NOMO-1 (cell line): ENCODE measurements at regions not wholly inside any gene's neighbourhood (a gene's known extent, or its start where the extent isn't known, plus 50 kb on each side); places are given as distances from the start of the nearest gene placed in this dataset.
A peak's percentile ranks its signal among the peaks of the same experiment; 100 is the strongest.

Experiments
- DNase-seq, 2 experiments: peaks; one replicate each; lab custom pipeline; 2025; ENCODE audit not compliant: unreplicated experiment in 2 of 2; lab: John Stamatoyannopoulos, UW

DNA sequence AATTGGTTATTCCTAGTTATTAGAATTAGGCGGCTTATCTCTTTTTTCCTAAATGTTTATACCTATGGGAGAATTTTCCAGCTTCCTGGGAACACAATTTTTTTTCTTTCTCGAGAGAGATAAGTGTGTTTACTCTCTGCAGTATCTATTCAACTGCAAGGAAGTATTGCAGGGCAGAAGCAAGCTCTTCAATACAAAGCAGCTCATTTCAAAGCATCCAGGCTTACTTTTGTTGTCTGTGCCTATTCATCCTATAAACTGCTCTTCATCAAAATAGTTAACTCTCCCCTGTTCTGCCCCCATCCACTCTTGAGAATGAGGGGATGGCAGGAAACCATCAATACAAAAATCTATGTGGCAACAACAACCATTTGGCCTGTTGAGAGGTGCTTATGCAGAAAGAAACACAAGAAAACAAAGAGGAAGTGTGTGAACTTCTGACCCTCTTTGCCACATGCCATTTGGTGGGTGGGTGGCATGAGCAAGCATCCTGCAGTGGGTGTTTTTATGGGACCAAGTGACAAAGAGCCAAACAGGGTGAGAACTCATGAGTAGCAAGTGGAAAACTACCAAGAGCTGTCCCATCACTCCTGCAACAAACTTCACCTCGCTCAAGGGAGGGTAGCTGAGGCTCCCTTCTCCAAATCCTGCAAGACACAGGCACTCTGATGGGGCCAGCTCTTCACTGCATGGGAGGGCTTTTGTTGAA is 50.6 kb upstream of the MRPS6 start:
- DNase-seq, result peak; percentile 83 to 91

DNA sequence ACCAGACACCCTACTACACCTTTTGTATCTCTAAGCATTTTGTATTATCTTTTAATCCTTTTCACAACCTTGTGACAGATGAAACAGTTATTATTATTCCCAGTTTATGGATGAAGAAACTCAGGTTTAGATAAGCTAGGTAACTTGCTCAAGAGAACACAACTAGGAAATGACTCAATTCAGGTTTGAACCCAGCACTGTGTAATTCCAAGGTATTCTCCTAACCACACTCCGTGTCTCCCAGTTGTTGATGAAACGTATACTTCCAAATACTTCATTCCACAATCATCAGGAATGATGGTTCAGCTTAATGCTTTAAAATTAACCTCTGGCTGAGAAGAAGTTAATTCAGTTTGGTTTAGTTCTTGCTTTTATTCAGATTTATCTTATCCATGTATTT is 51.7 kb upstream of the MRPS6 start:
- no peak for DNase-seq

- DNase-seq, result no peak
Measured at GRCh38 chr21:34020983-34021553, 52.3 kb upstream of the MRPS6 start.

DNA sequence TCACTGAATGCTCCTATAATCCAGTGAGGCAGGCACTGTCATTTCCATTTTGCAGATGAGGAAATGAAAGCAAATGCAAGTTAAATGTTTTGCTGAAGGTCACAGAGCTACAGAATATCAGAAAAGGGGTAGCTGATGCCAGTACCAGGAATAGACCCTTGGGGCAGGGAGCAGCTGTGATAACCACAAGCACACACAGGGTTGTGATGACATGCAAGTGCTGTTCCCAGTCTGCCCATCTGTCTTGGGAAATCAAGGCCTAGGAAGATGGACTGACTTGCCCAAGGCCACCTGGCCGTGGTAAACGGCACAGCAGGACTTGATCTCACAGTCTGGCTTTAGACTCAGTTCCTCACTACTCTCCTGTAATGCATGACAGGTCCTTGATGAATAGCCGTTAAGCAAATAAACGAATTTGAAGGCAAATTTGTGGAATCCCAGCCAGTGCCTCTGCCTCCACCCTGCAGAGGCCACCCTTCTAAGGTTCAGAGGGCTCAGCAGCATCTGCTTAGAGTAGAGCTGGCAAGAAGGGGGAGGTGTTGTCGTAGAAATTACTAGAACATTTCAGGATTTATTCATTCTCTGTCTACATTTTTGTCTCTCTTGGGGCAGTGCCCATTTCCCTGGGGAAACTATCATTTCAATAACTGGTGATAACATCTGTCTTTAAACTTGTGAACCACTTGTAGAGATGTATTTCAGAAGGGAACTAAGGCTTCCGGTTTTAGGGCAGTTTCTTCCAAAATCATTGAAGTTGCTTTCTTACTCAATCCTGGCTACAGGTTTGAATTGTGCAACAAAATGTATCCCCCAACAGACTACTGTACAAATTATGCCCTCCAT is 53.2 kb upstream of the MRPS6 start:
- DNase-seq, result peak; percentile 79 to 95

DNA sequence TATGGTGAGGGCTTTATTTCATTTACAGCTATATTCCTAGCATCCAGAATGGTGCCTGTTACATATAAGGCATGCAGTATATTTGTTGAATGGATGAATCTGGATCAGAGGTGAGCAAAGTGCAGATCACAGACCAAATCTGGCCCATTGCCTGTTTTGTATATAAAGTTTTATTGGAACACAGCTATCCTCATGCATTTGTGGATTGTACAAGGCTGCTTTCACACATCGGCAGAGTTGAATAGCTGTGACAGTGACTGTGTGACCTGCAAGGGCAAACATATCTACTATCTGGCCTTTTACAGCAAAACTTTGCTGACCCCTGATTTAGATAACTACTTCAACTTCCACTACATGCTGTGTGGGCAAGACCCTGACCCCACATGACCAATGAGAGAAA is 54.0 kb upstream of the MRPS6 start:
- DNase-seq, result no peak

DNA sequence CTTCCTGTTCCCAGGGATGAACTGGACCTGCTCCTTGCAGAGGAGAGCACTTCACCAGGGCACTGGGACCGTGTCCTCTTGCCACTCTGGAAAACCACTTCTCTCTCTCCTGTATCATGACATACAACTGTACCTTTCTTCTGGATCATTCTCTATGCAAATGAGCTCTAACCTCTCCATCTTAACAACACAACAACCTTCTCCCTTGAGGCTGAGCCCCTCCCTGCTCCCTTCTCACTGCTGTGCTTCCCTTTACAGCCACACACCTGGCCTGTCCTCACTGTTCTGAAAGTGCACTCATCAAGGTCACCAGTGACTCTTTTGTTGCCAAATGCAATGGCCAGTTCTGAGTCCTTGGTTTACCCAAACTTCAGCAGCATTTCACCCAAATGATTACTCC is 54.5 kb upstream of the MRPS6 start:
- no peak for DNase-seq

- DNase-seq, result no peak
Measured at GRCh38 chr21:34018185-34018584, 55.2 kb upstream of the MRPS6 start.

- DNase-seq, result no peak
Measured at GRCh38 chr21:34017039-34017961, 56.1 kb upstream of the MRPS6 start.

- no peak for DNase-seq
Measured at GRCh38 chr21:34012640-34013039, 60.7 kb upstream of the MRPS6 start.

GRCh38 chr21:34011660-34012059 is 61.7 kb upstream of the MRPS6 start:
- no peak for DNase-seq

GRCh38 chr21:34009193-34009592 is 64.2 kb upstream of the MRPS6 start:
- no peak for DNase-seq

DNA sequence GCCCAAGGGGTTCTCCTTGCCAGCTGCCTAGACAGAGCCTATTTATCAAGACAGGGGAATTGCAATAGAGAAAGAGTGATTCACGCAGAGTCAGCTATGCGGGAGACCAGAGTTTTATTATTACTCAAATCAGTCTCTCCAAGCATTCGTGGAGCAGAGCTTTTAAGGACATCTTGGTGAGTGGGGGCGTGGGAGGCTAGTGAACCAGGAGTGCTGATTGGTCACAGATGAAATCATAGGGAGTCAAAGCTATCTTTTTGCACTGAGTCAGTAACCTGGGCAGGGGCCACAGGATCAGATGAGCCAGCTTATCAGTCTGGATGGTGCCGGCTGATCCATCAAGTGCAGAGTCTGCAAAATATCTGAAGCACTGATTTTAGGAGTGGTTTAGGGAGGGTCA is 64.8 kb upstream of the MRPS6 start:
- no peak for DNase-seq

GRCh38 chr21:34006611-34007168 is 66.7 kb upstream of the MRPS6 start:
- no peak for DNase-seq

GRCh38 chr21:34004974-34005373 is 68.4 kb upstream of the MRPS6 start:
- no peak for DNase-seq

- no peak for DNase-seq
Measured at GRCh38 chr21:34004013-34004938, 69.1 kb upstream of the MRPS6 start.

DNA sequence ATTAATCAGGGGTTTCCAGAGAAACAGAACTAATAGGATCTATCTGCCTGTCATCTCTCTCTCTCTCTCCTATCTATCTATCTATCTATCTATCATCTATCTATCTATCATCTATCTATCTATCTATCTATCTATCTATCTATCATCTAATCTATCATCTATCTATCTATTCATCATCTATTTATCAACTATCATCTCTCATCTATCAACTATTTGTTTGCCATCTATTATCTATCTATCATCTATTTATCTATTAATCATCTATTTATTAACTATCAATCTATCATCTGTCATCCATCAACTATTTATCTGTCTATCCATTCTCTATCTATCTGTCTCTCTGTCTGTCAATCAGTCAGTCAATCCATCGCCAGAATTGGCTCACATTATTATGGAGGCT is 70.0 kb upstream of the MRPS6 start:
- DNase-seq, result no peak

DNA sequence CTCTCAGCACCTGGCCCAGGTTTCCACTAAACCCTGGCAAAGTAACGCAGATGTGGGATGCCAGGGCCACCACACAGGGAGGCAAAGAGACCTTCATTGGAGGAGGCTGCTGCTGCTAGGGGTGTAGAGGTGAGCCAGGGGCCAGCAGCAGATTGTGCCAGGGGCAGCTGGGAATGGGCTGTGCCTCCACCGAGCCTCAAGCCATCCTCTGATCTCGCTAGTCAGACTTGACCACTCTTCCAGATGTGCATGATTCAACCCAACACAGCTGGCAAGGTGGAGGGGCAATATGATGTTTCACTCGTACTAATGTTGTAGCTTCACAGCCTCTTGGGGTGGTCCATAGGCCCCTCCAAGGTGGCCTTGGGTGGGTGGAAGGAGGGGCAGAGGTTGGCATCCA is 73.0 kb upstream of the MRPS6 start:
- DNase-seq, result no peak

GRCh38 chr21:33998809-33999208 is 74.6 kb upstream of the MRPS6 start:
- DNase-seq, result no peak

GRCh38 chr21:33998402-33998801 is 75.0 kb upstream of the MRPS6 start:
- no peak for DNase-seq

GRCh38 chr21:33997436-33997835 is 75.9 kb upstream of the MRPS6 start:
- no peak for DNase-seq
